ENCODE measurements at regions not wholly inside any gene's neighbourhood (a gene's known extent, or its start where the extent isn't known, plus 50 kb on each side); places are given as distances from the start of the nearest gene placed in this dataset.

- ATAC-seq (peak in 1 of 4 donors; percentile 23), DNase-seq (no peak), FAIRE-seq (no peak)
- peaks cover 0 to 7% (median 0%) of the 10 kb centered on the region in 3 donors for H3K4me1 ChIP-seq
- no peaks in the 10 kb centered on the region for H3K27me3 ChIP-seq
- H3K27ac ChIP-seq = no peak overlapping the region
- intact Hi-C loops (cut with DNase I) = no loop called here
- TF ChIP-seq, protein P1, sequence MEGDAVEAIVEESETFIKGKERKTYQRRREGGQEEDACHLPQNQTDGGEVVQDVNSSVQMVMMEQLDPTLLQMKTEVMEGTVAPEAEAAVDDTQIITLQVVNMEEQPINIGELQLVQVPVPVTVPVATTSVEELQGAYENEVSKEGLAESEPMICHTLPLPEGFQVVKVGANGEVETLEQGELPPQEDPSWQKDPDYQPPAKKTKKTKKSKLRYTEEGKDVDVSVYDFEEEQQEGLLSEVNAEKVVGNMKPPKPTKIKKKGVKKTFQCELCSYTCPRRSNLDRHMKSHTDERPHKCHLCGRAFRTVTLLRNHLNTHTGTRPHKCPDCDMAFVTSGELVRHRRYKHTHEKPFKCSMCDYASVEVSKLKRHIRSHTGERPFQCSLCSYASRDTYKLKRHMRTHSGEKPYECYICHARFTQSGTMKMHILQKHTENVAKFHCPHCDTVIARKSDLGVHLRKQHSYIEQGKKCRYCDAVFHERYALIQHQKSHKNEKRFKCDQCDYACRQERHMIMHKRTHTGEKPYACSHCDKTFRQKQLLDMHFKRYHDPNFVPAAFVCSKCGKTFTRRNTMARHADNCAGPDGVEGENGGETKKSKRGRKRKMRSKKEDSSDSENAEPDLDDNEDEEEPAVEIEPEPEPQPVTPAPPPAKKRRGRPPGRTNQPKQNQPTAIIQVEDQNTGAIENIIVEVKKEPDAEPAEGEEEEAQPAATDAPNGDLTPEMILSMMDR (IDR thresholded peaks at IDR 0.05) = no peak
- no peaks in the 10 kb centered on the region for H3K9me3 ChIP-seq
- no peaks in the 10 kb centered on the region for H3K36me3 ChIP-seq
- WGBS, 2 donors = 65 to 66% methylated on average over 2 of the region's 2 CpGs
- H3K4me3 ChIP-seq = no peak overlapping the region
Measured at GRCh38 chr12:58414398-58414871, 473.1 kb downstream of the ATP23 start.

DNA sequence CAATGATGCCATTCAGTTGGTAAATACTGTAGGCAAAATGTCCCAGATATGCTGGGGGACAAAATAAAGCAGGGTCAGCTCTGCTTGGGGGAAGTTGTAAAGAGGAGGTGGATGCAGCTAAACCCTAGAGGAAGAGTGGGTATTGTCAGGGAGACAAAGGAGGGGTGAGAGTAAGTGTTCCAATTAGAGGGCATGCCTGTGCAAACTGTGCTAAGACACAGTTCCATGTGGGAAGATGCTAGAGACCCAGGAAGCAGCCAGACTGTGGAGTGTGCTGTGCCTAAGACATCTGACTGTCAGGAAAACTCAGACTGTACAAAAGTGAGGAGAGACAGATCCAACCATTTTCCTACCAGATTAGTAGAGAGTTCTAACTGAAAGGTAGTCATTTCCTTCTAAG is 474.3 kb downstream of the ATP23 start:
- no peak overlapping the region for H3K4me3 ChIP-seq
- FAIRE-seq (no peak), ATAC-seq (no peak), DNase-seq (no peak)
- TF ChIP-seq, protein P1 (IDR thresholded peaks at IDR 0.05) = no peak
- H3K9me3 ChIP-seq = no peaks in the 10 kb centered on the region
- H3K27ac ChIP-seq = no peak overlapping the region
- peaks cover 0 to 9% (median 0%) of the 10 kb centered on the region in 3 donors for H3K4me1 ChIP-seq
- H3K36me3 ChIP-seq = no peaks in the 10 kb centered on the region
- no peaks in the 10 kb centered on the region for H3K27me3 ChIP-seq
- intact Hi-C loops (cut with DNase I) = no loop called here

GRCh38 chr12:58416236-58416635 is 474.9 kb downstream of the ATP23 start:
- Histone ChIP-seq H3K9me3 (no peaks in the 10 kb centered on the region), H3K4me1 (peaks cover 0 to 10% (median 0%) of the 10 kb centered on the region in 3 donors), H3K4me3 (no peak overlapping the region), H3K27ac (no peak overlapping the region), H3K27me3 (no peaks in the 10 kb centered on the region), H3K36me3 (no peaks in the 10 kb centered on the region)
- FAIRE-seq (no peak), DNase-seq (no peak), ATAC-seq (no peak)
- 46 to 58% methylated on average over 2 of the region's 2 CpGs for WGBS, 2 donors
- TF ChIP-seq, protein P1 (IDR thresholded peaks at IDR 0.05) = no peak
- intact Hi-C loops (cut with DNase I) = no loop called here

GRCh38 chr12:58419196-58419760 is 477.9 kb downstream of the ATP23 start:
- intact Hi-C loops (cut with DNase I) = no loop called here
- TF ChIP-seq, protein P1 (IDR thresholded peaks at IDR 0.05) = no peak
- FAIRE-seq (no peak), ATAC-seq (no peak), DNase-seq (no peak)
- Histone ChIP-seq H3K27ac (no peak overlapping the region), H3K9me3 (no peaks in the 10 kb centered on the region), H3K4me1 (peaks cover 0 to 3% (median 0%) of the 10 kb centered on the region in 3 donors), H3K4me3 (no peak overlapping the region), H3K27me3 (no peaks in the 10 kb centered on the region), H3K36me3 (no peaks in the 10 kb centered on the region)
- 68 to 77% methylated on average over 13 of the region's 13 CpGs for whole genome bisulfite sequencing, 2 donors

GRCh38 chr12:58419905-58420304 is 478.5 kb downstream of the ATP23 start:
- H3K27ac ChIP-seq = peak overlapping the region in 1 of 4 donors; percentile 12
- WGBS, 2 donors = 25 to 44% methylated on average over 1 of the region's 1 CpG
- no peak for FAIRE-seq
- ATAC-seq = peak in 1 of 4 donors; percentile 44
- H3K36me3 ChIP-seq = no peaks in the 10 kb centered on the region
- H3K27me3 ChIP-seq = no peaks in the 10 kb centered on the region
- no peak for DNase-seq
- intact Hi-C loops (cut with DNase I) = no loop called here
- H3K4me3 ChIP-seq = no peak overlapping the region
- no peaks in the 10 kb centered on the region for H3K9me3 ChIP-seq
- TF ChIP-seq, protein P1 (IDR thresholded peaks at IDR 0.05) = no peak
- H3K4me1 ChIP-seq = peaks cover 0 to 3% (median 0%) of the 10 kb centered on the region in 3 donors
